Medulla oblongata (tissue), 1 donor: ENCODE measurements at regions not wholly inside any gene's neighbourhood (a gene's known extent, or its start where the extent isn't known, plus 50 kb on each side); places are given as distances from the start of the nearest gene placed in this dataset.
"Not testable (repeated sequence)": the region's sequence is repeated elsewhere in the genome, so short reads cannot be mapped to it uniquely, and the experiment has no call there.

ENCODE experiments used
- DNase-seq: peaks from one replicate; pipeline ENCODE4 v3.0.0-alpha.2; 2015; ENCODE audit errors: extremely low spot score

DNA sequence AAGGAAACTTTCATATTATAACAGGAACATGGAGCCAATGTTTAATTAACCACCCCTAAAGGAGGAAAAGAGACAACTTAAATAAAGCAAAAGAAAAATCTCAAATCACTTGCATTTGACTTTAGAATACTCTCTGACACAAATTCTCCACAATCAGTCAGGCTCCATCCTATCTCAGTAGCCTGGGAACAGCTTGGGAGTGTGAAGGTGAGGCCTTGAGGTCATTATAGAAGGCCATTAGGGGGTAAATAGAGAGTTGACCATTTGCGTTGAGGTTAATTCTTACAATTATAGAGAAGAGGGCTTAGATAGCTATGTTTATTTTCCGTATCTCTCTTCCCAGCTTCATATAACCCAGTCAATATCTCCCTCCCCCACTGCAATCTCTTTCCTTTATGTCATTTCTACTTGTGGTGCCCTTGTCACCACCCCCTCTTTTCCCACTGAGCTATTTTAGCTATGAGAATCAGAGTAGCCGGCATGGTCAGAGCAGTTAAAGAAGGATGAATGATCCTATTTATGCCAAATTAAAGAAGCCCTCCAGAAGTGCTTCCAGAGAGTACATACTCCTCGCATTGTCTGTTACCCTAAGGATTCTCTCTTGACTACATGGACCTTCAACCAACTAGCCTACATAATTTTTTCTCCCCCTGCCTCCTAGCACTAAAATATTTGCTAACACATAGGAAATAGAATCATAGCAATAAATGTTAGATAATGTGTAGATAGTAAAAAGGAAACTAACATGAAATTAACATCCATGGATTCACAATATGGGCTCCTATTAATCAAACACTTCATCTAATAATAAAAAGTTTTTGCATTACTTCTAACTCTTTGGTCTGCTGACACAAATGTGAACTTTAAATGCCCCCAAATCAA, 135.2 kb upstream of the KRR1 start:
- no peak for DNase-seq

DNA sequence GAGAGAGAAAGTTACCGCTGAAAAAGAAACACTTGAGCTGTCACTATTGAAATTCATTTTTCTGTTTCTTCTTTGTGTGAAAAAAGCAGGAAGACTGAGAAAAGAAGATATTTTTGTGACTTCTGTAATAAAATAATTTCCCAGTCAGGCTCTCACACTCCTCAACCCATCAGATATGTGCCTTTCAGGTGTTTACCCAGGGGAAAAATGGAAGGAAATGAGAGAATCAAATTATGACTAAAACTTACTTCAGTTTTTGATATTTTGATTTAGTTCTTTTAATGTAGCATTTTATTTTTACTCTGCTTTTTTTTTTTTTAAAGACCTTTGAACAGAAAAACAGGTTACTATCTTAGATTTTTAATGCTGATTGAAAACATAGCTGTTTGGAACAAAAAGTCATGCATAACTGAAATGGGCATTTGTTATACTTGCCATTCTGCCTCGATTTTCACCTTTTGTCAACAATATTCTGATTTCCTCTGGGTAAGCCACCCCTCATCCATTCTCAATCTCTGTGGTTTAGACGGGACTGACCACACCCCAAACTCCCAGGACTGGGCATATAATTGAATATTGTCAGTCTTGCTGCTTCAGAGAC, 133.2 kb upstream of the KRR1 start:
- DNase-seq = no peak

DNA sequence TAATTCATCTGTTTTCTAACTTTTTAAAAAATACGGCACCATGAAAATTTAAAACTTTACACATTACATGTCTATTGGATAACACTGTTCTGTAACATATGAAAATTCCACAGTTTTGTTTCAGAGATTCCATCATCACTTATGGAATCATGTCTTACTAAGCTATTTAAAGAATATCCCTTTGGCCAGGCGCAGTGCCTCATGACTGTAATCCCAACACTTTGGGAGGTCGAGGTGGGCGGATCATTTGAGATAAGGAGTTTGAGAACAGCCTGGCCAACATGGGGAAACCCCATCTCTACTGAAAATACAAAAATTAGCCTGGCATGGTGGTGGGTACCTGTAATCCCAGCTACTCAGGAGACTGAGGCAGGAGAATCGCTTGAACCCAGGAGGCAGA, 131.7 kb upstream of the KRR1 start:
- not testable (repeated sequence) for DNase-seq

DNA sequence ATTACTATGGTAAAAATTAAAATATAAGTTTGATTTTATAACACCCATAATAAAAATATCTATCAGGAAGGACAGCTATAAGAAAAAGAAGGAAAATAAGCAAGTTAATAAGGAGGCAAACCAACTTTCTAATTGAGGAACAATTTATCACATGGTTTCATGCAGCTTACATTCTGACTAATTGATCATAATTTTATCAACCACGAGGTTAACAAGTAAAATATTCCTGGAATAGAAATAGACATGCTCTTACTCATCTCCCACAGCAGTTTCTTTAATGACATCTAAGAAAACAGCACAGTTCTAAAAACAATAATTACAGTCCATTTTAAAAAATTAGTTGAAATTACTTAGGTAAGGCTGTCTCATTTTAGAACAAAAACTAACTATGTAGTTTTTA, 130.8 kb upstream of the KRR1 start:
- DNase-seq = no peak

DNA sequence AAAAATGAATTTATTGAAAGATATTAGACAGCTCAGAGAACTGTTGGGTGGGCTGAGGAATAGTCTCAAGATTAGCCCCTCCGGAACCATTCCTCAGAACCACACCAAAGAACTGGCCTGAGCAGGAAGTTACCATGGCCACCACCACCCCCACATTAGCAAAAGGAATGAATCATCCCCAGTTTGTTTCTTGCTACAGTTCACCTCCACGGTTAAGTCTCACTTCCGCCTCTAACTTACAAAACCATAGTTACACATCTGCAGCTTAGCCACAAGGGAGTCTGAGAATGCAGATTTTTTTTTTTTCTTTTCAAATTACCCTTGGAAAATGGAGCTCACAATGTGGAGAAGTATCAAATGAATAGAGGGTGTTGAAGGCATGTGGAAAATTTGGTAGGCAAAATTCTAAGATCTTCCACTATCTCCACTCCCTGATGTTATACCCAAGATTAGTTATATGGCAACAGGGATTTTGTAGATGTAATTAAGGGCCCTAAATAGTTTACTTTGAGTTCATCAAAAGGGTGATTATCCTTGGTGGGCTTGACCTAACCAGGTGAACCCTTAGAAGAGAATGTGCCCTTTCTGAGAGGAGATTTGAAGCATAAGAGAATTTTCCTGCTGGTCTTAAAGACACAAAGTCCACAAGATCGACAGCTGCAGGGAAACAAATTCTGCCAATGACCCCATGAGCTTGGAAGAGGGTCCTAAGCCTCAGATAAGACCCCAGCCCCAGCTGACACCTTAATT, 129.8 kb upstream of the KRR1 start:
- no peak for DNase-seq

DNA sequence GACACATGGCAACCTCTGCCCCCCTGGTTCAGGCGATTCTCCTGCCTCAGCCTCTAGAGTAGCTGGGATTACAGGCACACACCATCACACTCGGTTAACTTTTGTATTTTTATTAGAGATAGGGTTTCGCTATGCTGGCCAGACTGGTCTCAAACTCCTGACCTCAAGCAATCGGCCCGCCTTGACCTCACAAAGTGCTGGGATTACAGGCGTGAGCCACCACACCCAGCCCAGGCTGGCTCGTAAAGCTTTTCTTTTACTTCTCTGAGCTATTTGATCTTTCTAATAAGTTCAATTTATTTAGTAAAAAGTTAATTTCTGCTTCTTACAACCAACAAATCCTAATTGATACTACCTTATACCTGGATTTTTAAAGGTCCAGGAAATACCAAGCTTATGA, 127.4 kb upstream of the KRR1 start:
- no peak for DNase-seq

DNA sequence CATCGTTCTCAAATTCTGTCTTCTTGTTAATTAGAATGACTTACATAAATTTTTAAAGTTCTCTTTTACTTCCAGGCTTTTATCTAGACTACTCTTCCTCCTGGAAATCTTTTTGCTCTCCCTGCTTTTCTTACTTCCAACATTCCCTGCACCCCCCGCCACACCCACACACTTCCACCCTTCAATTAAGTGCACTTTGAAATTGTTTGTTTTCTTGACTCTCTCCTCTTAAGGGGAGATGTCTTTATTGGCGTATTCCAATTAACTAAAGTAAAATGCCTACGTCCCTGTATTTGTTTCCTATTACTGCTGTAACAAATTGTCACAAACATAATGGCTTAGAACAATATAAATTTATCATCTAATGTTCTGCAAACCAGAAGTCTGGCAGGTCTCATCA, 125.2 kb upstream of the KRR1 start:
- no peak for DNase-seq

DNA sequence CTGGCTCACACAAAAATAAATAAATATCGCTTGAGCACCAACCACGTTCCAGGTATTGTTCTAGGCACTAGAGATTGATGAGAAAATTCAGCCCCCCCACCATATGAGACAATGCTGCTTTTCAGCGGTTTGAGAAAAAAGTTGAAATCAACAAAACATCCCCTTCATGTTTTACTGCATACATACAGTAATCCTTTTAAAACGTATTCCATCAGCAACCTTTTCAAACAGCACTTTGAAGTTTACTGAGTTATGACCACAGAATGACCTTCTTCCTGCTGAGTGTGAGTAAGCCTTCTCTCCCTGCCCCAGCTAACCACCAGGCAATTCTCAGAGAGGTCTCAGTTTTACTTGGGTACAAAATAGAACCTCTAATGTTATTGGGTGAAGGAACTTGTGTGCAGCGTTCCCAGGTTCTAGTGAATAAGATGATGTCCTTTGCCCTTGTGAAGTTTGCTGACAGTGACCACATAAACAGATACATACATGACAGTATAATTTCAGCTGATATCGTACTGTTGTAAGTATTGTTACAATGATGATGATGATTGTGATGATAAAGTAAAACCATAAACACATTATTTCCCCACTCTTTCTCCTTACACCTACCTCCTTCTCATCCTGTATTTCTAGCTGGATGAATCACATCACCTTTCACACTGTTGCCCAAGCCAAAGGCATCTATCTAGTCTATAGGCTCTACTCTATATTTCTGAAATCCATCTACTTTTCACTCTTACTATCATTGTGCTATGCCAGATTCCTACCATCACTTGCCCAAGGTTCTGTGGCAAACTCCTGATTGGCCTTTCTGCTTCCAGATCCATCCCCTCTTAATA, 124.4 kb upstream of the KRR1 start:
- DNase-seq = no peak

DNA sequence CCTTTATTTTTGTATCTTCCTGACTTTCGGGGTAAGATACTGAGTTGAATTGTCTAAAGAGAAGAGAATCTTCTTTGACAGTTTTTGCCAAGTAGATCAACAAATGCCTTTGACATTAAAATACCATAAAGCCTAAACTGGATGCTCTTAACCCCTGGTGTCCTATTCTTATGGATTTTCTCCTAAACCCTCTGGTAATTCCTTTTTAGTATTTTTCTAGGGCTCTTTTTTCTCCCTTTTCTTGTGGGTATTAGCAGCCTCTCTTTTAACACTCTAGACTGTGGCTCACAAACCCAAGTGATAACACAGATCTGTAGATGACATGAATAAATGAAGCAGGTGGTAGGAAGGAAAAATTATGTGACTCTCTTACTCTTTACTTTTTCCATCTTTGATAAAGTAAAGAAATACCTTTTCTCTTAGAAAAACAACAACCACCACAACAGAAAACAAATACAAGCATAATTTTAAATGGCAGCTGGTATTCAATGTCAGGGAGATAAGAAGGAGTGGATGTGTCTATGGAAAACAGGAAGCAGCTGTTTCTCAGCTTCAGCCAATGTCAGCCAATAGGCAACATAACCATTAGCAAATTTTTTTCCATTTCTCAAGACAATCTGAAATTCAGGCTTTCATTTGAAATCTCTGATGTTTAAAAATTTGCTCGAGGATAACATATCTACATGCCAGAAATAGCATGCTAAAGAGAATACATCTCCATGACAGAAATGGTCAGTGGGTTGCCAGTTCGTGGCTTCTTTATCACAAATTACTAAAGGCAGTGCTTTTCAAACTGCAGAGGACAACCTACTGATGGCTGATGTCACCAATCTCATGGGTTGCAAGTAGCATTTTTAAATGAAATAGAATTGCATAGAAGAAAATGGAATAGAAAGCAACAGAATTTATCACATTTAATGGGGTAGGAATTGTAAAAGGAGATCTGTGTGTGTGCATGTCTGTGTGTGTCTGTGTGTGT, 123.1 kb upstream of the KRR1 start:
- no peak for DNase-seq

DNA sequence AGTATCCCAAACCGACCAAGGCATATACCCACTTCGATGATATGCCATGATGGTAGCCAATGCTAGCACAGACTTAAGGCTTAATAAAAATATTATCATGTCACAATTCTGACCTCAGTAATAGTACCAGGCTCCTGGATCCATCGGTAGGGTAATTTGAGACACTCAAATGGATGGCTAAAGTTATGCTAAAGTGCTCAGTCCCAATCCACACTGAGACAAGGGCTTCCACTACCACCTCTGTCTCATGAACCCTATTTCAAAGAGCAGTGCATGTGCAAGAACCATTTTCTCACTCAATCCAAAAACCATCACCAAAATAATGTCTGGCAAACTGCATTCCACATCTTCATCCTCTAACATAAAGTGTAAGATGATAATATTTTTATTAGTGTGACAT, 122.4 kb upstream of the KRR1 start:
- DNase-seq = no peak

DNA sequence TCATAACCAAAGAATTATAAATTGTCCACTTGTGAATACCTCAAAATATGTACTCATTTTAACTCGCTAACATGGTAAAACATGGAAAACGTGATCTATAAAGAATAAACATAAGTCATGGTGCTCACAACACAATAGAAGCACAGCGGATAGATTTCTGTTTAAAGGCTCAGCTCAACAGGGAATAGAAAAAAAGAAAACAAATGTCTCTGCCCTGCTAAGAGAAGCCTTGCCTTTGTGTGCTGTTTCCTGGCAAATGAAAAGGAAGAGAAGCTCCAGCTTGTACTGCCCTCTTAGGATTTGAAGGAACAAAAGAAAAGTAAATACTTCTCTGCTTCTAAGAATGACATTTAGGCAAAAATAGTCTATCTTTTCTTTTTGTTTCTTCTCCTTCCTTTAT, 121.0 kb upstream of the KRR1 start:
- peak; percentile 53 for DNase-seq

DNA sequence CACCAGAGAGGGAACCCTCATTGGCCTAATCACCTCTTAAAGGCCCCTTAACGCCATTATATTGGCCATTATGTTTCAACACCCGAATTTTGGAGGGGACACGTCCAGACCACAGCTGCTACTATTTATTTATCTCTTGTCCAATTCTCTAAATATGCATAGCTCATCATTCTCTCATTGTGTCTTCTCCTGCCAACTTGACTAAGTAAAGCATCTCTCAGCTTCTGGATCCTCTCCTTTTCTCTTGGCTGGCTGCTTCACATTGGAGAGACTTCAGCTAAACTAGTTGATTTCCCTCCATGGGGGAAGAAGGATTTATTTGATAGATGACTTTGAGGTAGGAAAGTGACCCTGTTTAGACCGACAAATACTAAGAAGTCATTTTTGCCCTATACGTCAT, 120.4 kb upstream of the KRR1 start:
- DNase-seq = no peak

DNA sequence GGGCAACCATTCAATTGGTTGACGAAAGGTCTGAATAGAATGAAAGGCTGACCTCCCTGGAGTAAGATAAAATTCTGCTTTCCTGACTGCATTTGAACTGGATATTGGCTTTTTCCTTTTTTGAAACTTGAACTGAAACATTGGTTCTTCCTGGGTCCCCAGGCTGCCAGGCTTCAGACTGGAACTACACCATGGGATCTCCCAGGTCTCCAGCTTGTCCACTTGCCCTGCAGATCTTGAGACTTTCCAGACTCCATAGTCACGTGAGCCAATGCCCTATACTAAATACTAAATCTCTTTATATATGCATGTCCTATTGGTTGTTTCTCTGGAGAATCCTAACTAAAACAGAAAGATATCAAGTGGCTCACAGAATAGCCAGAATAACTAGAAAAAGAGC, 118.7 kb upstream of the KRR1 start:
- no peak for DNase-seq

DNA sequence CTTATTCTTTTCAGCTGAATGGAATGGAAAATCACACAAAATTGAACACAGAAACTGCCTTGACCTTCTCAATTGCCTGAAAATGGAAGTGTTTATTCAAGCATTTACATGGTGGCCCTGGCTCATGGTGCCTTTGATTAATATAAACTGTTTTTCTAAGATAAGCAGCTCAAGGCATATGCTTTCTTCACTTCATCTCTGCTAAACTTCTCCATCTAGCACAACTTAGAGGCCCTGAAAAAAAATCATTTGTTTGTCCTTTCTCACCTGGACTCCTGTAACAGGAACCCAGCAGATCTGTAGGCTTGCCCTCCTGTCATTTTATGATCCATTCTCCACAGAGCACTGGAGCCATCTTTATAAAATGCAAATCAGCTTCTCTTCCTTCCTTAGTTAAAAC, 117.5 kb upstream of the KRR1 start:
- DNase-seq = no peak

DNA sequence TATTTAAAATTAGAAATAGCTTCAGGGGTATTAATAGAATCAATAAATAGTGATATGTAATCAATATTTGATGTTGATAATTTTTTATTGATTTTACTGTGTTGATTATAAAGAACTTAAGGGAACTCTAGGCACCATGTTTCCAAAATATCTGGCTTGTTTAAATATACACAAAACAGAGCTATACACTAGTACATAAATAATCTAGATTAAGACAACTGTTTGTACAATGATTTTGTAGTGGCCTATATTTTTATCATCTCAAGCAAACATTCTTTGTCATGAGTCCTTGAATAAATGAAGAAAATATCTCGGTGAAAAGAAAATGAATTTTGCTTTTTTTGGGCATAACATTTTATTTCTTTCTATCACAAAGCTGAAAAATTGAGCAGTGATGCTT, 117.1 kb upstream of the KRR1 start:
- DNase-seq = no peak

DNA sequence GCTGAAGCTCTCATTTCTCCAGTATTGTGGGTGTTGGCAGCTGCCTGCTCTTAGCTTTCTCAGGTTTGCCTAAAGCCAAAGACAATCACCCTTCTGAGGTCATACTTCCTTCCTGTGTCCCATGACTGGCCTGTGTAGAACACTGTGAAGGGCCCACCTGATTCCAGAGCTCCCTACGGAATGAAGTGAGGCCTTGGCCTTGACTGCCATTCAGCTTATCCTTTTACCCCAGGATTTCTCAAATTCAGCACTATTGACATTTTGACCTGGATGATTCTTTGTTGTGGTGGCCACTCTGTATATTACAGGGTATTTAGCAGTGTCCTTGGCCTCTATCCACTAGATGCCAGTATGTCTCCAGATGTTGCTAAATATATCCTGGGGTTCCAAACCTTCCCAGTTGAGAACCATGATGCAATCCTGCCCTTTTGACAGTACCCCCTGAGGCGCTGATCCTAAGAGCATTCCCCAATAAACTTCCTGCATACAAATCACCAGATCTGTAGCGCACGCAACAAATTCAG, 112.3 kb upstream of the KRR1 start:
- DNase-seq = no peak

DNA sequence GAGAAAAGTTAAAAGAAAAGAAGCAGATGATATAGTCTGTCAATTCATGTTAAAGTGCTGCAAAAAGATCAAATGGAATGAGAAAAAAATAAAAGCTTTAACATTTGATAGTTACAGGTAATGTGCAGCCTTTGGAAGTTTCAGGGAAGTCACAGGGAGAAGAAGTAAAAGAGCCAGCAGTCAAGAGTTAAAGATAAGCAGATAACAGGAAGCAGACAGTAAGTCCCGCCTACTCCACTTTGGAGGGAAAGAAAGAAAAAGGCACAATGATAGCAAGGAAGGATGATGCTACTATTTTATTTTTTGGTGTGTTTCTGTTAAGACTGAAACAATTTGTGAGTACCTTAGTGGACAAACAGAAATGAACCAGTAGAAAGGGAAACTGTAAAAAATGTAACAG, 111.1 kb upstream of the KRR1 start:
- no peak for DNase-seq

DNA sequence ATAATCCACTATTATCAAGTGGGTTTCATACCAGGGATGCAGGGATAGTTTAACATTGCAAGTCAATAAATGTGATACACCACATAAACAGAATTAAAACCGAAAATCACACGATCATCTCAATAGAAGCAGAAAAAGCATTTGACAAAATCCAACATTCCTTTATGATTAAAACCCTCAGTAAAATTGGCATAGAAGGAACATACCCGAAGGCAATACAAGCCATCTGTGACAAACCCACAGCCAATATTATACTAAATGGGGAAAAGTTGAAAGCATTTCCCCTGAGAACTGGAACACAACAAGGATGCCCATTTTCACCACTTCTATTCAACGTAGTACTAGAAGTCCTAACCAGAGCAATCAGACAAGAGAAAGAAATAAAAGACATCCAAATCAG, 103.0 kb upstream of the KRR1 start:
- DNase-seq = not testable (repeated sequence)

DNA sequence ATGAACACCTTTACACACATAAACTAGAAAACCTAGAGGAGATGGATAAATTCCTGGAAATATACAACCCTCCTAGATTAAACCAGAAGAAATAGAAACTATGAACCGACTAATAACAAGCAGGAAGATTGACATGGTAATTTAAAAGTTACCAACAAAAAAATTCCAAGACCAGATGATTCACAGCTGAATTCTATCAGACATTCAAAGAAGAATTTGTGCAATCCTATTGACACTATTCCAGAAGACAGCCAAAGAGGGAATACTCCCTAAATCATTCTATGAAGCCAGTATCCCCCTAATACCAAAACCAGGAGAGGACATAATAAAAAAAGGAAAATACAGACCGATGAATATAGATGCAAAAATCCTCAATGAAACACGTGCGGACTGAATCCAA, 102.6 kb upstream of the KRR1 start:
- DNase-seq = no peak

DNA sequence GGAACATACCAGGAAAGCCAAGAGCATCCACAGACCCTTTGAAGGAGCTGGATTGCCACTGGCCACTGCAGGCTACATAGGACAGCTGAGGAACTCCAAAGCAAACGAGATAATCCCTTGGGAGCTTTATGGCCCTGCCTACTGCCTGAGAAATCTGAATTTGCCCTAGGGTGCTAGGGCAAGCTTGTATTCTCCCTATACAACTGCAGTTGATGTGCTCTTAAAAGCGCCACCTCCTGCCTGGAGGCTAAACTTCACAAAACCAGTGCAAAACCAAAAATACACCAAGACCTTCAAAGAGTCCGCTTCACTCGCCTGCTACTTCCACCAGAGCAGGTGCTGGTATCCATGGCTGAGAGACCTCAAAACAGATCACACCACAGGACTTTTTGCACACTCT, 99.6 kb upstream of the KRR1 start:
- DNase-seq = no peak

DNA sequence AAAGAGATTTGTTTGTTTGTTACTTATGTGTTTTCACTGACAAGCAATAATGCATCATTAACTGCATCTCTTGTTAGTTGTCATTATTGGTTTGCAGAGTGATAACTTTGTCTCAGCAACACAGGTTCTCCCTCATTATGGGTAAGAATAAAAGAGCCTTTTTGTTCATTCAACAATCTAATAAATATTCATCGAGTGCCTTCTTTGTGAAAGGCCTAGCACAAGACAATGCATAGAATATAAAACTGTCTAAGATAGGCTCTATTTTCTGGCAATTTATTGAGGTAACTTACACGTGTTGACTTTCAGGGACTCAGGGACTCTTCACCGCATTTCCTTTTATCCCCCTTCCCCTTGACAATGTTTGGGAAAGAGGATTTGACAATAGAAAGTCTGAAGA, 95.5 kb upstream of the KRR1 start:
- DNase-seq = peak; percentile 74
